IgD-negative memory B cell (primary cell): ENCODE measurements at regions not wholly inside any gene's neighbourhood (a gene's known extent, or its start where the extent isn't known, plus 50 kb on each side); places are given as distances from the start of the nearest gene placed in this dataset.

Experiments
- H3K27ac Mint-ChIP-seq, 3 donors: one replicate each; pipeline ENCODE4 v1.8.0; 2020 to 2022; ENCODE audit warnings: mild to moderate bottlenecking in 3 of 3, mixed read lengths in 3 of 3, moderate library complexity in 1 of 3
- H3K27me3 Mint-ChIP-seq: one replicate; pipeline ENCODE4 v1.8.0; 2021; ENCODE audit warnings: mixed read lengths
- H3K36me3 Mint-ChIP-seq: one replicate; pipeline ENCODE4 v1.8.0; 2020; ENCODE audit warnings: mild to moderate bottlenecking, mixed read lengths
- H3K4me1 Mint-ChIP-seq, 3 donors: one replicate each; pipeline ENCODE4 v1.8.0; 2020 to 2022; ENCODE audit warnings: mixed read lengths in 3 of 3, mild to moderate bottlenecking in 1 of 3
- H3K4me3 Mint-ChIP-seq, 4 donors: one replicate each; pipeline ENCODE4 v1.8.0; 2020 to 2022; ENCODE audit warnings: mild to moderate bottlenecking in 4 of 4, mixed read lengths in 4 of 4, moderate library complexity in 3 of 4
- H3K9me3 Mint-ChIP-seq, 3 donors: one replicate each; pipeline ENCODE4 v1.8.0; 2020 to 2021; ENCODE audit warnings: mixed read lengths in 3 of 3, mild to moderate bottlenecking in 1 of 3

DNA sequence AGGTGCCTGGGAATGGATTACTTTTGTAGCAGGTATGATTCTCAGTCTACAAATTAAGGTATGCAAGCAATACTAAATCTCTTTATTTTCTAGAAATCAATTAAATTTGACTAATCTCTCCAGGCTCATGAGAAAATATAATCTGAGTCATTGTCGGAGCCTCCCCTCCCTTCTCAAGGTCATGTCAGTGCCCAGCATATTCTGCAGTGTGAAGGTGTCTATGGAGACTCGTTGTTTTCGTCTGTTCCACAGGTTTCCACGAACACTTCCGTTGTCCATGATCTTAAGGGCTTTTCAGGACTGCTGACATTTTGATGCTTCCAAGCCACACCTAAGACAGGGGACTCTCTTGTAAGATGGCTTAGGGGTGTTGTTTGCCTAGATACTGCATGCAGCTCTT lies 56.6 kb upstream of the SCOC start:
- peaks cover 2% of the 10 kb centered on the region for H3K36me3 Mint-ChIP-seq
- no peak overlapping the region for H3K27ac Mint-ChIP-seq
- no peak overlapping the region for H3K4me3 Mint-ChIP-seq
- peaks cover 3% of the 10 kb centered on the region for H3K27me3 Mint-ChIP-seq
- peaks cover 0 to 1% (median 0%) of the 10 kb centered on the region in 3 donors for H3K4me1 Mint-ChIP-seq
- H3K9me3 Mint-ChIP-seq = peaks cover 0 to 9% (median 4%) of the 10 kb centered on the region in 3 donors

DNA sequence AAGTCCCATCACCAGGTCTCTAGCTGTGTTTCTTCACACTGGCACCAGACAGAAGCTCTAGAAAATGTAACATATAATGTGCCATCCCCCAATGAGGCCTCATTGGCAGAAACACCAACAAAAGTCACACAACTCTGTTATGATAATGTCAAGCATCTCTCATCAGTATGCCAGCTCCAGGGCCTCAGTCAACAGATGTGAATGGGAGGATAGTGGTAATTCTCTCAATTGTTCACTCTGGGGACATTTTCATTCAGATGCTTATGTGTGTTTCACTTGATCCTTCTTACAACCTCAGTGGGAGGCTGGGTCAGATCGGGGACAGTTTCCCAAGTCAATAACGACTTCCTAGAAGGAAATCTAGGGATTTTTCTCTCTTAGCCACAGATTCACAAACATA lies 57.5 kb upstream of the SCOC start:
- Mint-ChIP-seq H3K27ac (no peak overlapping the region), H3K36me3 (peaks cover 2% of the 10 kb centered on the region), H3K4me3 (no peak overlapping the region), H3K27me3 (peaks cover 3% of the 10 kb centered on the region), H3K4me1 (peaks cover 0 to 1% (median 0%) of the 10 kb centered on the region in 3 donors), H3K9me3 (peaks cover 0 to 2% (median 0%) of the 10 kb centered on the region in 3 donors)

DNA sequence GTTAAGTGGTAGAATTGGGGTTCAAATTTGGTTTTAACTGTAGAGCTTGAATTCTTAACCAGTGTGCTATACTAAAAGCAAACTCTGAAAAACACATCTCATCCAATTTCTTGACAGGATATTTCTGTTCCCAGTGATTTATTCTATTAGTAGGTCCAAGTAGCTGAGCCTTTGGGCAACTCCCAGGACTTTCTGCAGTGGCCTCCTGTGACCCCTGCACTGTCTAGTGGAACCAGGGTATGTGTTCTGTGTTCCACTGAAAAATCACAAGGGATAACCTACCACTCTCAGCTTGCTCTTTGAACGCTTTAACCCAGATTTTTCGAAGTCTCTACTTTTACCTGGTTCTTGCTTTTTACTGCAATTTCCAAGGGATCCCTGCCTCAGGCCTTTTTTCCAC lies 58.0 kb upstream of the SCOC start:
- Mint-ChIP-seq H3K4me1 (peaks cover 0 to 1% (median 0%) of the 10 kb centered on the region in 3 donors), H3K27ac (no peak overlapping the region), H3K36me3 (peaks cover 2% of the 10 kb centered on the region), H3K27me3 (peaks cover 5% of the 10 kb centered on the region), H3K9me3 (no peaks in the 10 kb centered on the region), H3K4me3 (no peak overlapping the region)

DNA sequence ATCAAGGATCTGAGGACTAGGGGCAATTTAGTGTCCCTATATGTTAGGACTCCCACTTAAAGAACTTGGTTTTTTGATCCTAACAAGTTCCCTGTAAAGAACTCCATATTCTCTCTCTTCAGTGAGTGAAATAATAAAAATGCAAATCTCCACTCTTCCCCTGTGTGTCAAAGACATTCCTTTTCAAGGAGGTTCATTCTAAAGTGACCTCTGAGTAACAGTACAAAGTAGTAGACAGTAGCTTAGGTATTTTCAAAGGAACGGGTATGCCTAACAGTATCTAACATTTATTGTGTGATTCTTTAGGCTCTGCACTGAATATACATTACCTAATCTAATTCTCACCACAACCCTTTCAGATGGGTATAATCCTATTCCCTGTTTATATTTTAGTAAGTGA lies 58.4 kb upstream of the SCOC start:
- no peak overlapping the region for H3K27ac Mint-ChIP-seq
- H3K4me1 Mint-ChIP-seq = peaks cover 0 to 1% (median 0%) of the 10 kb centered on the region in 3 donors
- H3K9me3 Mint-ChIP-seq = no peaks in the 10 kb centered on the region
- H3K36me3 Mint-ChIP-seq = peaks cover 2% of the 10 kb centered on the region
- no peak overlapping the region for H3K4me3 Mint-ChIP-seq
- H3K27me3 Mint-ChIP-seq = peaks cover 5% of the 10 kb centered on the region

DNA sequence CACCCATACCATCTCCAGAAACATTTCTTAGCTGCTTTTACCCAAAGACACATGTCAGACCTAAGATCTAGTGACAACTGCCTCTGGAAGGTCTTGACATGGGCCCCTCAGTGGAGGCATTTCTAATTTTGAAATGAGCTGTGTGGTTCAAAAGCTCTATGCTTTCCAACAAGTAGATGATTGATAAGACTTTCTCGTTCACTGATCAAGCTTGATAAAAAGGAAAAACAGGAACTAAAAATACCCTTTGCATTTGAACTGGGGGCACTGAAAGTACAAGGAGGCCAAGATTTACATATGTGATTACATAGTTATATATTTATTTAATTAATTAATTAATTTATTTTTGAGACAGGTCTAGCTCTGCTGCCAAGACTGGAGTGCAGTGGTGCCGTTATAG lies 61.3 kb upstream of the SCOC start:
- Mint-ChIP-seq H3K36me3 (peaks cover 2% of the 10 kb centered on the region), H3K27ac (no peak overlapping the region), H3K4me1 (peaks cover 0 to 1% (median 0%) of the 10 kb centered on the region in 3 donors), H3K27me3 (peaks cover 9% of the 10 kb centered on the region), H3K9me3 (no peaks in the 10 kb centered on the region), H3K4me3 (no peak overlapping the region)

DNA sequence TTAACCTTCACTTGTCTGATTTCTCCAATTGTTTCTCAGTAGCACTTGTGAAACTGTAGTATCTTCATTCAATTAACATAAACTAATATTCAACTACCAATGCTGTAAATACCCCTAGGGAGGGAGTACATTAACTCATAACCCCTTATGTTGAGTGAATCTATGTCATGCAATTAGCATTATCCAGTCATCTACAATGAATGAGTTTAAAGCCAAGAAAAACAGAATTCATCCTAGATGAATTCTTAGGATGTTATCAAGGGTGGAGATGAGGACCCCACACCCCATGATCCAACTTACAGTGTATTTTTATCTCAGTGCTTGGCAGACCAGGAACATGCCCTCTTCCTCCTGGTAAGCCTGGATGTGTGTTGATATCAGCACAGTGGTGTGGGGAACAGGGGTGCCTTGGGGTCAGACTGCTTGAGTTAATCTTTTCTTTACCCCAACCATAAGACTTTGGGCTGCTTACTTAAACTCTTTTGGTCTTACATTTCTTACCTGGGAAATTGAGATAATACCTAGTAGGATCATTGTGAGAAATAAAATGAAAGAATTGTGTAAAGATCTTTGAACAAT lies 62.1 kb upstream of the SCOC start:
- H3K9me3 Mint-ChIP-seq = no peaks in the 10 kb centered on the region
- peaks cover 9% of the 10 kb centered on the region for H3K27me3 Mint-ChIP-seq
- no peak overlapping the region for H3K4me3 Mint-ChIP-seq
- peaks cover 0 to 1% (median 0%) of the 10 kb centered on the region in 3 donors for H3K4me1 Mint-ChIP-seq
- H3K27ac Mint-ChIP-seq = no peak overlapping the region
- H3K36me3 Mint-ChIP-seq = peaks cover 2% of the 10 kb centered on the region

DNA sequence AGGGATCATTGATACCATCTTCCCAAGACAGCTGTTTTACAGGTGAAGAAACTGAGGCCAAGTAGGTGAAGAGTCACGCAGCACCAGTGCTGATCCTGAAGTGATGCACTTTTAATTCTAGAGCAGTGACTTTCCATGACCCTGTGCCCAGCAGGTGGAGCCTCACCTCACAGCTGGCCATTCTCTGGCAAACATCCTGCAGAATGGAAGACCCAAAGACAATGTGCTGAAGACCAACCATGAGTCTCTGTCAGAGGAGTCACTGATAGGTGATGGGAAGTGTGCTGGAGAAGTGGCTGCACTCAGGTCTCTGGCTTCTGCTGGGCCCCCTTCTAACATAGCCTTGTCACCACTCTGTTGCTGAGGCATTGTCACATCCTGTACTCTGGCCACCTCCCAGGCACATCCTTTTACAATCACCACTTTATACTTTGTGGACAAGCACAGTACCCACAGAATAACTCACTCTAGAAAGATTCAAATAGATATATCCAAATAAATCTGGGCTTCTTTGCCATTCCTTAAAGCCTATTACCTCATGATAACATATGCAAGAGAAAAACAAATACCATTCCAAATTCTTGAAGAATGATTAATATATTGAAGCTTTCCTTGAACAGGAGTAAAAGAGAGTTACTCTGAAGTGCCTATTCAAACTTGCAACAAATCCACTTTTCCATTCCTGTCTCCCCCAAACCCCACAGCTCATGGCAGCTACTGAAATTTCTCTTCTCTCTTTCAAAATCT lies 64.1 kb upstream of the SCOC start:
- no peak overlapping the region for H3K27ac Mint-ChIP-seq
- H3K27me3 Mint-ChIP-seq = peaks cover 11% of the 10 kb centered on the region
- no peak overlapping the region for H3K4me3 Mint-ChIP-seq
- H3K4me1 Mint-ChIP-seq = peaks cover 0 to 1% (median 0%) of the 10 kb centered on the region in 3 donors
- H3K36me3 Mint-ChIP-seq = peaks cover 2% of the 10 kb centered on the region
- H3K9me3 Mint-ChIP-seq = peaks cover 0 to 3% (median 0%) of the 10 kb centered on the region in 3 donors

DNA sequence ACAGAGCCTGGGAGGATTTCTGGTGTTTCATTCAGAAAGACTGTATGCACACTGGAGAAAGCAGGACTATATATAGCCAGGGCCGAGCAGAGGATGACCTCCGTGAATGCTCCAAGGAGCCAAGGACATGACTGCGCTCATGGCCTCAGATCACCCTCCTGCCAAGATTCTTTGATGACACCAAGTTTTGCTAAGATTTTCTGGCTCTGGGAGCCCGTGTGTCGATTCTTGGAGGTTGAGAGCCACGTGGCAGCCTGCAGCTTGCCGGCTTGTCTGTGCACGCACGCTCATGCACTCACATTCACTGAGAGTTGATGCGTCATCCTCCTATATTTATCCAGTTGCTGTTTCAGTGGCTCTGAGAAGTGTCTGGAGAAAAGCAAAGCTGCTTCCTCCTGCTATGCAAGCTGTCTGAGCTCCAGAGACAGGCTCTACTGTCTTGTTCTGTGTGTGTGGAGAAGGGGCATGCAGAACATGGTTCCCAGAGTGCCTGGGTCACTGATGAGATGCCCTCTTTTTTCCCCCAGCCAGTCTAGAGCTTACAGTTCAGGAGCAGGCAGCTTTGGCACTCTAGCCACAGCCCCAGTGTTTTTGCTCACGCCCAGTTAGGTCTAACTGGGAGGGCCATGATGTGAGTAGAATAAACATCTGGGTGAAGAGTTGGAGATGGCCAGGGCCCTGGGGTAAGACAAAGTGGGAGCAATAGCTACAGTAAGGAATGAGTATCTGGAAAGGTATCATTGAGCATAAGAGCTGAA lies 64.9 kb upstream of the SCOC start:
- H3K4me1 Mint-ChIP-seq = peaks cover 0 to 1% (median 0%) of the 10 kb centered on the region in 3 donors
- no peaks in the 10 kb centered on the region for H3K36me3 Mint-ChIP-seq
- peaks cover 13% of the 10 kb centered on the region for H3K27me3 Mint-ChIP-seq
- H3K9me3 Mint-ChIP-seq = peaks cover 0 to 5% (median 0%) of the 10 kb centered on the region in 3 donors
- no peak overlapping the region for H3K4me3 Mint-ChIP-seq
- H3K27ac Mint-ChIP-seq = no peak overlapping the region

DNA sequence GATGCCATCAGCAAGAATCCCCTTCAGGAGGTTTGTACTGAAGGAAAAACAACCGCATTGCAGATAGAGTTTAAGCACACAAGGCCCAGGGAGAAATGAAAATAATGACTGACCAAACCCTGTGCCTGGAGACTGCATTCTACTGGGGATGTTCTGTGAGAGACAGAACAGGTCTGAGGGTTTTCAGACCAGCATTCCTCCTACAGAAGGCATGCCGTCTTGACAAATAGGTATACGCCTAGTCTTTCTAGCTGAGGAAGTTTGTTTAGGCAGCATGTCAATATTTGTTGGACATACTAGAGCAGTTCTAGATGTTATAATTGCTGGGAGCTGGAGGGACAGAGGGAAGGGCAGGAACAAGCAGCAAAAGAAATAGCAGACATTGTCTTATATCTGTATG lies 68.4 kb upstream of the SCOC start:
- Mint-ChIP-seq H3K4me1 (no peaks in the 10 kb centered on the region), H3K27ac (no peak overlapping the region), H3K27me3 (peaks cover 12% of the 10 kb centered on the region), H3K9me3 (peaks cover 0 to 5% (median 0%) of the 10 kb centered on the region in 3 donors), H3K4me3 (no peak overlapping the region), H3K36me3 (no peaks in the 10 kb centered on the region)

DNA sequence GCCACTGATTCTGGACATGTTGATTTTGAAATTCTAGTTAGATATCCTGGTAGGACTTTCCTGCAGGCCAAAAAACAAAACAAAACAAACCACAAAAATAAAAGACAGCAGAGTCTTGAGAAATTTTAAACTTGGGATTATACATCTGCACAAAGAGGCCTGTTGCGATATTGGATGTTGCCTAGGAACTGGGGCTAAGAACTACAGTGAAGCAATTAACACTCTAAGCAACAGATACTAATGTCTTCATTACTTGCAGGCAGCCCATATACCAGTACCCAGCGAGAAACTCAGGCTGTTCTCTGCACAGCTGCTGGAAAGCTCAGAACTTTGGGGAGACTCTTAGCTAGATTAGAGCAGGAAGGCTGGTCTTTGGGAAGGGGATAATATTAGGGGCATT lies 69.1 kb upstream of the SCOC start:
- H3K4me3 Mint-ChIP-seq = no peak overlapping the region
- H3K27ac Mint-ChIP-seq = no peak overlapping the region
- no peaks in the 10 kb centered on the region for H3K4me1 Mint-ChIP-seq
- H3K36me3 Mint-ChIP-seq = no peaks in the 10 kb centered on the region
- H3K9me3 Mint-ChIP-seq = peaks cover 0 to 5% (median 0%) of the 10 kb centered on the region in 3 donors
- peaks cover 12% of the 10 kb centered on the region for H3K27me3 Mint-ChIP-seq

DNA sequence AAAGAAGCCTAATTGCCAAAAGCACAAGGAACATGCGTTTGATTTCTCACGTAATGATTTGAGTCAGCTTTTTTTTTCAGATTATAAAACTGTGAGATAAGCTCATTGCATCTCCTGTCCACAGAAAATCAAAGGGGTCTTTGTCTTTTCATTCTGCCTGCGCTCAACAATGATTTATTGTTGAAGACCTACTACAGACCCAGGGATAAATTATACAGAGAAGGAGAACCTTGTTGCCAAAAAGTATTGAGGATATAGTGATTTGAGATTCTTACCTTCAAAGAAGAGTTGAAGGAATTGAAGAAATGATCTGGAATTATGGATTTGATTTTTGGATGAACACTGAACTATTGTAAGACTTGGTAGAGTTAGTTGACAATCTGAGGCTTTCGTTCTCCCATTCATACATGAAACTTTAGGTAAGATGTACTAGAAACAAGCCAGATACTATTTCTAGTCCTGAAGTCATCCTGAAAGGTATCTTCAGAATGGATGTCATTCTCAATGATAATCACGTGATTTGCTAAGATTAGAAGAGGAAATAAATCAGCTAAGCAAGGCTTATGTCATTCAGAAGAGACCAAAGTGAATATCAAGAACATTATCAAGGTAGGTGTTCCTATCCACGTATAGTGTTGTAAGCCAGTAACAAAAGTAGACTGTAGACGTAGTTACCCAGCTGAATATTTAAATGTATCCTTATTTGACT lies 71.1 kb upstream of the SCOC start:
- Mint-ChIP-seq H3K36me3 (no peaks in the 10 kb centered on the region), H3K9me3 (peaks cover 0 to 5% (median 0%) of the 10 kb centered on the region in 3 donors), H3K27ac (no peak overlapping the region), H3K27me3 (peaks cover 8% of the 10 kb centered on the region), H3K4me1 (no peaks in the 10 kb centered on the region), H3K4me3 (no peak overlapping the region)

DNA sequence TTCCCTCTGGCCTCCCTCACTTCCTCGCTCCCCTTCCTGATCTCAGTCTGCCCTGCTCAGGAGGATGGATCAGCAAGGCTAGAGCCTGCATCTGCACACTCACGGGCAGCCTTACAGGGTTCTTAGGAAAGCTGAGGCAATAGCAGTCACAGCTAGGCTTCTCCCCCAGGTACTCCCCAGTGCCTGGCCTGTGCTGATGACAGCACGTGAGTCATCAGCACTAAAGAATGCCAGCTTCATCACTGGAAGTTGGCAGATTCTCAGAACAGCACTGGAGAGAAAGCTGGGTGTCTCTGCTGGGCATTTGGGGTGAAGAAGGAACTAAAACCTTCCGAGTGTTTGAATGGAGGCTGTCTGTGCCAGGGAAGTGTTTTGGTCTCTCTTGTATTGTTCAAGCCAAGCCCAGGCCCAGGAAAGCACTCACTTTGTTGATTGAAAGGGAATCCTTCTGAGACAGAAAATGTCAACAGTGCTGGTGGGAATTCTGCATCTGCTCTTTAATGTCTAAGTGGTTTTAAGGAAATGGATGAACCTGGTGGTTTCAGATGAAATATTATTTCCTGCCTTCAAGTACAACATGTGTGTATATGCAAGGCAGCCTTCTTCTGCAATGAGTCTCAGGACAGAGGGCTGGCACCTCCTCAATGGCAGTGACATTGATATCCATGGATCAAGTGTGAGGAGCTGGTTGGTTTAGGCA lies 73.0 kb upstream of the SCOC start:
- Mint-ChIP-seq H3K27me3 (peaks cover 12% of the 10 kb centered on the region), H3K4me3 (no peak overlapping the region), H3K4me1 (no peaks in the 10 kb centered on the region), H3K36me3 (peaks cover 1% of the 10 kb centered on the region), H3K27ac (no peak overlapping the region), H3K9me3 (peaks cover 0 to 2% (median 0%) of the 10 kb centered on the region in 3 donors)

DNA sequence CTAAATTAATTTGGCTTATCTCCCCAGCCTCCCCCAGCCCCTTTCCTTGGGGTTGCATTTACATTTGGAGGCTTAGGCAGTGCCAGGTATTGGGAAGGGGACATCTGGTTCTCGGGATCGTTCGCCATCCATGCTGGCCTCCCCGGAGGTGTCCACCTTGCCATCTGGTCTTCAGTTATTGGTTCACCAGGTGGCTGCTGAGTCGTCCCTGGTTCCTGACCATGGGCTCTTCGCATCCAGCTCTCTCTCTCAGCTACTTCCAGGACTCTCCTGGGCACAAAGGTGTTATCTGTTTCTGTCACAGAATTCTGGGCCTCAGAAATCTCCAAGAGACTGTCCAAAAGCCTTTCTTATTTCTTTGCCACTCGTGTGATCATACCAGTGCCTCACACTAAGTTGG lies 75.4 kb upstream of the SCOC start:
- Mint-ChIP-seq H3K27me3 (peaks cover 13% of the 10 kb centered on the region), H3K4me1 (no peaks in the 10 kb centered on the region), H3K4me3 (no peak overlapping the region), H3K36me3 (peaks cover 1% of the 10 kb centered on the region), H3K27ac (no peak overlapping the region), H3K9me3 (no peaks in the 10 kb centered on the region)

DNA sequence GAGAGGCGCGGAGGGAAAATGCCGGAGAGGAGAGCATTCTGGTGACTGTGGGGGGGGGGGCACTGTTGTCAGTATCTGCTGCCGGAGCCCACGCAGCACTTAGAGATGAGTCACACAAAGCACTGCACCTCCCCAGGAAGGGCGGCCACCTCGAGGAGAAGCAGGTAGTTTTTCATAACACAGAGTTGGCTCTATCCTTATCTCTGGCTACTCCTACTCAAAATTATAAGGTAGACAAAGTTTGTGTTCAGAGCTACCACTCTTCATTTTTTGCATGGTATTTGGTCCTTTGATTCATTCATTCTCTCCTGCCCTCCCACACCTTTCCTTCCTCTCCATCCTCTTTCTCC lies 76.2 kb upstream of the SCOC start:
- Mint-ChIP-seq H3K4me3 (no peak overlapping the region), H3K36me3 (peaks cover 1% of the 10 kb centered on the region)

More for the DNA sequence above, 76.2 kb upstream of the SCOC start:
- Mint-ChIP-seq H3K4me1 (no peaks in the 10 kb centered on the region), H3K27me3 (peaks cover 15% of the 10 kb centered on the region), H3K27ac (peak overlapping the region in 1 of 3 donors; percentile 48), H3K9me3 (no peaks in the 10 kb centered on the region)
